SK-N-SH (cell line): ENCODE measurements at regions not wholly inside any gene's neighbourhood (a gene's known extent, or its start where the extent isn't known, plus 50 kb on each side); places are given as distances from the start of the nearest gene placed in this dataset.

ENCODE experiments used
- CTCF ChIA-PET: fragments of 300-600, 350-600 bp; formaldehyde crosslinking; extraction: SDS; loops from one replicate; lab custom pipeline; 2021; lab: Yijun Ruan, JAX
- POLR2A ChIA-PET: fragments of 350-600 bp; sonication (Branson Sonifier 250); formaldehyde crosslinking; extraction: SDS; loops from one replicate; lab custom pipeline; 2020; ENCODE audit warnings: antibody characterized with exemption, inconsistent platforms; lab: Yijun Ruan, JAX
- DNase-seq: peaks from one replicate; pipeline ENCODE4 v3.0.0; 2012
- H2AFZ ChIP-seq: fragments of 200-600 bp; sonication (generic); 2 replicates; pipeline ENCODE4 v1.8.1; 2016; ENCODE audit warnings: antibody characterized with exemption, mild to moderate bottlenecking, low read depth
- H3F3A ChIP-seq: fragments of 200-600 bp; sonication (generic); replicated peaks from 2 replicates; pipeline ENCODE3; 2016; ENCODE audit warnings: antibody characterized with exemption, mild to moderate bottlenecking; ENCODE audit not compliant: insufficient read depth
- H3K27ac ChIP-seq, 2 experiments: fragments of 200-500 bp in 1 of 2; fragments of 200-600 bp in 1 of 2; sonication (Bioruptor generic) in 1 of 2; sonication (generic), shearing (Covaris generic) in 1 of 2; 2 replicates each; pipeline versions ENCODE4 v1.5.1 to v1.6.1; 2014 to 2016; ENCODE audit warnings: low read depth in 2 of 2, inconsistent platforms in 1 of 2, low read length in 1 of 2, mild to moderate bottlenecking in 1 of 2, mixed read lengths in 1 of 2
- H3K27me3 ChIP-seq: fragments of 200-600 bp; sonication (generic), shearing (Covaris generic); 2 replicates; pipeline ENCODE4 v1.6.1; 2016; ENCODE audit warnings: mixed run types; ENCODE audit not compliant: insufficient read depth
- H3K36me3 ChIP-seq, 2 experiments: fragments of 200-500 bp in 1 of 2; fragments of 200-600 bp in 1 of 2; sonication (Bioruptor generic) in 1 of 2; sonication (generic) in 1 of 2; replicated peaks in 1 of 2; 2 replicates each; pipeline versions ENCODE3 to v1.5.1; 2014 to 2016; ENCODE audit warnings: low read length in 1 of 2, mild to moderate bottlenecking in 1 of 2; ENCODE audit not compliant: insufficient read depth in 2 of 2, control insufficient read depth in 1 of 2
- H3K4me1 ChIP-seq, 2 experiments: fragments of 200-500 bp in 1 of 2; fragments of 200-600 bp in 1 of 2; sonication (Bioruptor generic) in 1 of 2; sonication (generic), shearing (Covaris generic) in 1 of 2; 2 replicates each; pipeline versions ENCODE4 v1.5.1 to v1.6.1; 2014 to 2016; ENCODE audit warnings: low read depth in 1 of 2, low read length in 1 of 2, mixed run types in 1 of 2; ENCODE audit not compliant: insufficient read depth in 2 of 2, control insufficient read depth in 1 of 2
- H3K4me2 ChIP-seq: fragments of 200-600 bp; sonication (generic), shearing (Covaris generic); 2 replicates; pipeline ENCODE4 v1.6.1; 2017; ENCODE audit warnings: mixed run types
- H3K4me3 ChIP-seq, 2 experiments: fragments of 200-500 bp in 1 of 2; fragments of 200-600 bp in 1 of 2; sonication (Bioruptor generic) in 1 of 2; sonication (generic), shearing (Covaris generic) in 1 of 2; 2 replicates each; pipeline versions ENCODE4 v1.5.1 to v1.8.1; 2014 to 2016; ENCODE audit warnings: low read depth in 2 of 2, inconsistent platforms in 1 of 2, low read length in 1 of 2, mild to moderate bottlenecking in 1 of 2, mixed read lengths in 1 of 2, moderate library complexity in 1 of 2
- H3K79me2 ChIP-seq: fragments of 200-600 bp; sonication (generic); 2 replicates; pipeline ENCODE4 v1.8.1; 2017; ENCODE audit warnings: mild to moderate bottlenecking; ENCODE audit not compliant: insufficient read depth
- H3K9ac ChIP-seq: fragments of 200-600 bp; sonication (generic); 2 replicates; pipeline ENCODE4 v1.6.1; 2017; ENCODE audit warnings: mixed run types
- H3K9me2 ChIP-seq: fragments of 200-600 bp; sonication (generic); 2 replicates; pipeline ENCODE4 v1.6.1; 2017; ENCODE audit warnings: mixed run types
- H3K9me3 ChIP-seq: fragments of 200-600 bp; sonication (generic); 2 replicates; pipeline ENCODE4 v1.6.1; 2017; ENCODE audit warnings: mixed run types, mild to moderate bottlenecking, moderate library complexity
- H4K20me1 ChIP-seq: fragments of 200-600 bp; sonication (generic); 2 replicates; pipeline ENCODE4 v1.6.1; 2017; ENCODE audit warnings: mild to moderate bottlenecking, mixed run types; ENCODE audit not compliant: insufficient read depth
- CHD2 ChIP-seq: fragments of 150-350 bp; IDR thresholded peaks from 2 replicates; pipeline ENCODE4 v1.6.1; 2018; ENCODE audit warnings: low read length; ENCODE audit not compliant: partially characterized antibody
- ELF1 ChIP-seq: IDR thresholded peaks from 2 replicates; pipeline ENCODE4 v1.4.0; 2012
- EP300 ChIP-seq, 2 experiments: IDR thresholded peaks; 2 replicates each; pipeline versions ENCODE4 v1.4.0 to v1.6.1; 2012; ENCODE audit warnings: borderline replicate concordance in 1 of 2, low read depth in 1 of 2, low read length in 1 of 2
- FOXJ3 ChIP-seq: sonication (generic); formaldehyde crosslinking; IDR thresholded peaks from 2 replicates; pipeline ENCODE4 v1.5.1; 2020; ENCODE audit warnings: mild to moderate bottlenecking, missing genetic modification reagents
- GABPA ChIP-seq: IDR thresholded peaks from 2 replicates; pipeline ENCODE4 v1.4.0; 2012; ENCODE audit warnings: low read depth, mild to moderate bottlenecking
- JUND ChIP-seq: IDR thresholded peaks from 2 replicates; pipeline ENCODE4 v1.4.0; 2012
- MEF2A ChIP-seq: IDR thresholded peaks from 2 replicates; pipeline ENCODE4 v1.4.0; 2012; ENCODE audit warnings: low read depth, borderline replicate concordance
- MXI1 ChIP-seq: IDR thresholded peaks from 2 replicates; pipeline ENCODE4 v1.6.1; 2012; ENCODE audit warnings: mild to moderate bottlenecking, low read depth, low read length, improper control_type of control experiment
- NFIC ChIP-seq: IDR thresholded peaks from 2 replicates; pipeline ENCODE4 v1.4.0; 2012; ENCODE audit warnings: borderline replicate concordance
- NRF1 ChIP-seq: IDR thresholded peaks from 2 replicates; pipeline ENCODE4 v1.6.1; 2012; ENCODE audit warnings: low read depth, mild to moderate bottlenecking, low read length
- RAD21 ChIP-seq: IDR thresholded peaks from 2 replicates; pipeline ENCODE4 v1.6.1; 2012; ENCODE audit warnings: mild to moderate bottlenecking, low read length
- RCOR1 ChIP-seq: fragments of 150-350 bp; IDR thresholded peaks from 2 replicates; pipeline ENCODE4 v1.6.1; 2017; ENCODE audit warnings: antibody characterized with exemption, low read length
- RXRA ChIP-seq: IDR thresholded peaks from 2 replicates; pipeline ENCODE4 v1.4.0; 2012; ENCODE audit warnings: low read depth, mild to moderate bottlenecking, borderline replicate concordance
- SIN3A ChIP-seq: IDR thresholded peaks from 2 replicates; pipeline ENCODE4 v1.6.1; 2012; ENCODE audit warnings: low read depth, mild to moderate bottlenecking, low read length, moderate library complexity, borderline replicate concordance
- SMC3 ChIP-seq: IDR thresholded peaks from 2 replicates; pipeline ENCODE4 v1.6.1; 2012; ENCODE audit warnings: low read depth, low read length, improper control_type of control experiment
- YY1 ChIP-seq: IDR thresholded peaks from 2 replicates; pipeline ENCODE4 v1.4.0; 2012; ENCODE audit warnings: low read depth, mild to moderate bottlenecking
- WGBS: methylation state at CpG from one replicate; pipeline ENCODE4 v1.1.6; 2017; ENCODE audit warnings: low lambda C conversion rate; 5-methylcytosine and 5-hydroxymethylcytosine counted together
- TF ChIP-seq, protein P1 (sequence below): IDR thresholded peaks from 2 replicates; pipeline ENCODE4 v1.6.1; 2012; ENCODE audit warnings: mild to moderate bottlenecking, low read depth, low read length, moderate library complexity
- TF ChIP-seq, protein P2 (sequence below): fragments of 200-600 bp; sonication (generic); IDR thresholded peaks from 2 replicates; pipeline ENCODE4 v1.6.1; 2017; ENCODE audit warnings: antibody characterized with exemption, mild to moderate bottlenecking, moderate library complexity
- TF ChIP-seq, protein P3 (sequence below): fragments of 150-350 bp; IDR thresholded peaks from 2 replicates; pipeline ENCODE4 v1.6.1; 2016; ENCODE audit warnings: mild to moderate bottlenecking, low read depth, low read length

DNA sequence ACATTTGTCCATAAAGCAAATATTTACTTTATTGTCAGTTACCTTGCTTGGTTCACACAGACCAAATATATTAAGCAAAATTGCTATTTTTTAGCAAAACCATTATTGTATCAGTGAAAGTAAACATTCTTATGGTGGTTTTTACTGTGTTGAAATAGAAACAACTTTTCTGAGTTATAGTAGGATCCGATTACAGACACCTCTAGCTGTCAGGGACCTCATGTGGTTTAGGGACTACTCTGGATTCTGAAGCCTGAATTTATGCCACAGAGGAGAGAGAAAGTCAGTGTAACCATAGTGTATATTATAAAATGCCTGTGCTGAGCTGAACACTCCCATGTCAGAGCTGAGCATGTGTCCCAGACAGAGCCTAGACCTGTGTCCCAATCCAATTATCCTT lies 287.5 kb downstream of the FLRT2 start:
- Histone ChIP-seq H2AFZ (no peak overlapping the region), H4K20me1 (no peaks in the 10 kb centered on the region), H3K4me3 (no peak overlapping the region), H3K27ac (no peak overlapping the region), H3K4me2 (no peak overlapping the region), H3K79me2 (no peaks in the 10 kb centered on the region), H3K36me3 (no peaks in the 10 kb centered on the region), H3K9ac (no peak overlapping the region), H3K9me2 (no peaks in the 10 kb centered on the region), H3K9me3 (no peaks in the 10 kb centered on the region), H3K27me3 (no peaks in the 10 kb centered on the region), H3K4me1 (no peaks in the 10 kb centered on the region), H3F3A (no peaks in the 10 kb centered on the region)
- CTCF ChIA-PET = no interaction called here
- 6% methylated on average over 1 of the region's 1 CpG for WGBS
- TF ChIP-seq ELF1 (no peak), YY1 (no peak), RAD21 (no peak), EP300 (IDR thresholded peaks at IDR 0.05; ENCODE audit: borderline replicate concordance in 1 of 2, low read depth in 1 of 2, low read length in 1 of 2) (no peak), SMC3 (no peak), SIN3A (no peak), CHD2 (no peak), RCOR1 (no peak), NRF1 (no peak), FOXJ3 (CRISPR knock-in tag) (no peak), JUND (no peak), MEF2A (no peak), GABPA (no peak), RXRA (no peak), NFIC (no peak), MXI1 (no peak)
- TF ChIP-seq, protein P1, sequence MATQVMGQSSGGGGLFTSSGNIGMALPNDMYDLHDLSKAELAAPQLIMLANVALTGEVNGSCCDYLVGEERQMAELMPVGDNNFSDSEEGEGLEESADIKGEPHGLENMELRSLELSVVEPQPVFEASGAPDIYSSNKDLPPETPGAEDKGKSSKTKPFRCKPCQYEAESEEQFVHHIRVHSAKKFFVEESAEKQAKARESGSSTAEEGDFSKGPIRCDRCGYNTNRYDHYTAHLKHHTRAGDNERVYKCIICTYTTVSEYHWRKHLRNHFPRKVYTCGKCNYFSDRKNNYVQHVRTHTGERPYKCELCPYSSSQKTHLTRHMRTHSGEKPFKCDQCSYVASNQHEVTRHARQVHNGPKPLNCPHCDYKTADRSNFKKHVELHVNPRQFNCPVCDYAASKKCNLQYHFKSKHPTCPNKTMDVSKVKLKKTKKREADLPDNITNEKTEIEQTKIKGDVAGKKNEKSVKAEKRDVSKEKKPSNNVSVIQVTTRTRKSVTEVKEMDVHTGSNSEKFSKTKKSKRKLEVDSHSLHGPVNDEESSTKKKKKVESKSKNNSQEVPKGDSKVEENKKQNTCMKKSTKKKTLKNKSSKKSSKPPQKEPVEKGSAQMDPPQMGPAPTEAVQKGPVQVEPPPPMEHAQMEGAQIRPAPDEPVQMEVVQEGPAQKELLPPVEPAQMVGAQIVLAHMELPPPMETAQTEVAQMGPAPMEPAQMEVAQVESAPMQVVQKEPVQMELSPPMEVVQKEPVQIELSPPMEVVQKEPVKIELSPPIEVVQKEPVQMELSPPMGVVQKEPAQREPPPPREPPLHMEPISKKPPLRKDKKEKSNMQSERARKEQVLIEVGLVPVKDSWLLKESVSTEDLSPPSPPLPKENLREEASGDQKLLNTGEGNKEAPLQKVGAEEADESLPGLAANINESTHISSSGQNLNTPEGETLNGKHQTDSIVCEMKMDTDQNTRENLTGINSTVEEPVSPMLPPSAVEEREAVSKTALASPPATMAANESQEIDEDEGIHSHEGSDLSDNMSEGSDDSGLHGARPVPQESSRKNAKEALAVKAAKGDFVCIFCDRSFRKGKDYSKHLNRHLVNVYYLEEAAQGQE = no peak
- TF ChIP-seq, protein P2, sequence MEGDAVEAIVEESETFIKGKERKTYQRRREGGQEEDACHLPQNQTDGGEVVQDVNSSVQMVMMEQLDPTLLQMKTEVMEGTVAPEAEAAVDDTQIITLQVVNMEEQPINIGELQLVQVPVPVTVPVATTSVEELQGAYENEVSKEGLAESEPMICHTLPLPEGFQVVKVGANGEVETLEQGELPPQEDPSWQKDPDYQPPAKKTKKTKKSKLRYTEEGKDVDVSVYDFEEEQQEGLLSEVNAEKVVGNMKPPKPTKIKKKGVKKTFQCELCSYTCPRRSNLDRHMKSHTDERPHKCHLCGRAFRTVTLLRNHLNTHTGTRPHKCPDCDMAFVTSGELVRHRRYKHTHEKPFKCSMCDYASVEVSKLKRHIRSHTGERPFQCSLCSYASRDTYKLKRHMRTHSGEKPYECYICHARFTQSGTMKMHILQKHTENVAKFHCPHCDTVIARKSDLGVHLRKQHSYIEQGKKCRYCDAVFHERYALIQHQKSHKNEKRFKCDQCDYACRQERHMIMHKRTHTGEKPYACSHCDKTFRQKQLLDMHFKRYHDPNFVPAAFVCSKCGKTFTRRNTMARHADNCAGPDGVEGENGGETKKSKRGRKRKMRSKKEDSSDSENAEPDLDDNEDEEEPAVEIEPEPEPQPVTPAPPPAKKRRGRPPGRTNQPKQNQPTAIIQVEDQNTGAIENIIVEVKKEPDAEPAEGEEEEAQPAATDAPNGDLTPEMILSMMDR = no peak
- TF ChIP-seq, protein P3, sequence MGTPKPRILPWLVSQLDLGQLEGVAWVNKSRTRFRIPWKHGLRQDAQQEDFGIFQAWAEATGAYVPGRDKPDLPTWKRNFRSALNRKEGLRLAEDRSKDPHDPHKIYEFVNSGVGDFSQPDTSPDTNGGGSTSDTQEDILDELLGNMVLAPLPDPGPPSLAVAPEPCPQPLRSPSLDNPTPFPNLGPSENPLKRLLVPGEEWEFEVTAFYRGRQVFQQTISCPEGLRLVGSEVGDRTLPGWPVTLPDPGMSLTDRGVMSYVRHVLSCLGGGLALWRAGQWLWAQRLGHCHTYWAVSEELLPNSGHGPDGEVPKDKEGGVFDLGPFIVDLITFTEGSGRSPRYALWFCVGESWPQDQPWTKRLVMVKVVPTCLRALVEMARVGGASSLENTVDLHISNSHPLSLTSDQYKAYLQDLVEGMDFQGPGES = no peak
- no peak for DNase-seq
- POLR2A ChIA-PET = no interaction called here
